Upper lobe of right lung (tissue), 1 donor: ENCODE measurements at regions not wholly inside any gene's neighbourhood (a gene's known extent, or its start where the extent isn't known, plus 50 kb on each side); places are given as distances from the start of the nearest gene placed in this dataset.

Experiments
- ATAC-seq: fragments of 200-7000 bp; cut with Tn5 transposase; one replicate; pipeline ENCODE4 v1.9.1; 2020; ENCODE audit warnings: mild to moderate bottlenecking, moderate library complexity
- DNase-seq: peaks from one replicate; pipeline ENCODE4 v3.0.0-alpha.2; 2020
- H3K27ac ChIP-seq: fragments of 200-600 bp; one replicate; pipeline ENCODE4 v1.8.0; 2022
- H3K27me3 ChIP-seq: fragments of 200-600 bp; one replicate; pipeline ENCODE4 v1.8.0; 2022; ENCODE audit warnings: mild to moderate bottlenecking
- H3K36me3 ChIP-seq: fragments of 200-600 bp; one replicate; pipeline ENCODE4 v1.8.0; 2022
- H3K4me1 ChIP-seq: fragments of 200-600 bp; one replicate; pipeline ENCODE4 v1.8.0; 2022
- H3K4me3 ChIP-seq: fragments of 200-600 bp; one replicate; pipeline ENCODE4 v1.8.0; 2022; ENCODE audit warnings: mild to moderate bottlenecking
- H3K9me3 ChIP-seq: fragments of 200-600 bp; one replicate; pipeline ENCODE4 v1.8.0; 2022
- CTCF ChIP-seq: fragments of 200-600 bp; IDR thresholded peaks from one replicate; pipeline ENCODE4 v1.8.0; 2022; ENCODE audit warnings: antibody characterized with exemption
- intact Hi-C: fragments of 100-400 bp; cut with DNase I; formaldehyde crosslinking; loops from one replicate; pipeline ENCODE4 v1.11.0; 2022
- donor health status: DM: no; HTN: yes; CAD: no; lungs with severe emphysema.

- Histone ChIP-seq H3K4me1 (no peaks in the 10 kb centered on the region), H3K4me3 (no peak overlapping the region), H3K9me3 (no peaks in the 10 kb centered on the region), H3K36me3 (no peaks in the 10 kb centered on the region), H3K27me3 (no peaks in the 10 kb centered on the region), H3K27ac (no peak overlapping the region)
- peak; percentile 14 for ATAC-seq
- intact Hi-C loops, result no loop called here
- no peak for DNase-seq
- TF ChIP-seq CTCF, result no peak
Observed at GRCh38 chr16:65783709-65784474, 582.6 kb upstream of the CDH5 start.

DNA sequence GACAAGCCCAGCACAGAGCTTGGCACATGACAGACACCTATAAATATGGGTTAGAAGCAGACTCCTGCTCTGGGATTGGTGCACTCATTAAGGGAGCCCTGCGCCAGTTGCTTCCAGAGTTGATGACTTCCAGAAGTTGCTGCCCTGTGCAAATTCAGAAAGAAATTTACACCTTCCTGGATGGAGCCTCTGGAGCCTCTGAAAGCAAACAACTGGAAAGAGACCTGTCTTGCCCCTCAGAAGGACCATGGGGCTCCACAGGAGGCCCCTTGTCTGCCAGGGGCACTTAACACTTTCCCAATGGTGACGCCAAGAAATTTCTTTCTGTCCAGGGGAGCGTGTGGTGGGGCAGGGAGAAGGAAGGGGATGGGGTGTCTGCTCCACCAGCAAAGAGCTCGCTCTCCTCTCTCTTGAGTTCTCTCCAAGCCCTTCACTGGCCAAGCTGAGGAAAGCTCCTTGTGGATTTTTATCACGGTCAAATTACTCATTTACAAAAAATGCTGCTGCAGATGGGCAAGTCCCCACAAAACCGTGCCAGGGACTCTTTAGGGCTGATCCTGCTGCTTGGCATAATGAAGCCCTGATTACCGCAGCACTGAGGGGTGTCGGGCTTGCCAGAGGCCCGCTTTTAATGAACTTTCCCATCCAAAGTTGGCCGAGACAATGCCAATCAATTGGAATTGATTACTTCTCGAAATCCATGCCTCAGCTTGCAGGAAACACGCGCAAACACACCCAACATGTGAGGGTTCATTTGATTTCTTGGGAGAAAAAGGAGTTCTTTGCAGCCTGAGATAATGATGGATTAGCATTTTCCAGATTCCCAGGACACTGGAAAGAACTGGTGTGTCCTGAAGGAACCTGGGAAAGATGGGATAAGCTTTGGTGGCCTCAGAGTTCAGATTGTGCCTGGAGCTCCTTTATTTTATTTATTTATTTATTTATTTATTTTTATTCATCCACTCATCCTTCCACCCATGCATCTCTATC lies 583.6 kb upstream of the CDH5 start:
- no peaks in the 10 kb centered on the region for H3K9me3 ChIP-seq
- no peak overlapping the region for H3K4me3 ChIP-seq
- no peaks in the 10 kb centered on the region for H3K4me1 ChIP-seq
- ATAC-seq (no peak), DNase-seq (no peak)
- H3K36me3 ChIP-seq, result no peaks in the 10 kb centered on the region
- intact Hi-C loops, result no loop called here
- H3K27ac ChIP-seq, result no peak overlapping the region
- no peaks in the 10 kb centered on the region for H3K27me3 ChIP-seq
- TF ChIP-seq CTCF, result no peak

DNA sequence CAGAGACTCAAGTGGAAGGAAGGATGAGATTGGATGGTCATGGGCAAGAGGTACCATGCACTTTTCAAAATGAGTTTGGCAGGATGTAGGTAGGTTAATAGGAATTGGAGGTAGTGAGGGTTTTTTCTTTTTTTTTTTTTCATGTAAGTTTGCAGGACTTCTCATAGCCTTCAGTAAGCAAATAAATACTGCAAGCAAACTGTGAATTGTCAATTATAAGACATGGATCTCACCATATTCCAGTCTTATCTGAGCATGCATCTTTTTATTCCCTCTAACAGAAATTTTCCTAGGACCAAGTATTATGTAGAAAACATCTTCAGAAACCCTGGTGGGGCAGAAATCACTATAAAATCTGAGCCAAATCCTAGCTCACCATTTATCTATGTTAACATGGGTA lies 584.6 kb upstream of the CDH5 start:
- intact Hi-C loops, result no loop called here
- ATAC-seq, result no peak
- no peaks in the 10 kb centered on the region for H3K27me3 ChIP-seq

GRCh38 chr16:65781363-65781762 lies 585.1 kb upstream of the CDH5 start:
- H3K4me1 ChIP-seq, result no peaks in the 10 kb centered on the region
- intact Hi-C loops, result no loop called here
- no peak for TF ChIP-seq CTCF
- no peaks in the 10 kb centered on the region for H3K27me3 ChIP-seq
- no peak overlapping the region for H3K27ac ChIP-seq
- no peaks in the 10 kb centered on the region for H3K9me3 ChIP-seq
- DNase-seq (no peak), ATAC-seq (no peak)
- no peak overlapping the region for H3K4me3 ChIP-seq
- H3K36me3 ChIP-seq, result no peaks in the 10 kb centered on the region

More for the DNA sequence above, 584.6 kb upstream of the CDH5 start:
- no peaks in the 10 kb centered on the region for H3K9me3 ChIP-seq
- no peaks in the 10 kb centered on the region for H3K4me1 ChIP-seq
- H3K4me3 ChIP-seq, result no peak overlapping the region
- no peak for TF ChIP-seq CTCF
- no peak for DNase-seq
- no peak overlapping the region for H3K27ac ChIP-seq
- no peaks in the 10 kb centered on the region for H3K36me3 ChIP-seq

GRCh38 chr16:65779201-65779600 lies 587.3 kb upstream of the CDH5 start:
- H3K4me1 ChIP-seq, result no peaks in the 10 kb centered on the region
- no peaks in the 10 kb centered on the region for H3K27me3 ChIP-seq
- no peak for TF ChIP-seq CTCF
- no peak overlapping the region for H3K4me3 ChIP-seq
- no peak overlapping the region for H3K27ac ChIP-seq
- no peak for ATAC-seq
- intact Hi-C loops, result no loop called here
- DNase-seq, result no peak
- H3K9me3 ChIP-seq, result no peaks in the 10 kb centered on the region
- H3K36me3 ChIP-seq, result no peaks in the 10 kb centered on the region
